ENCODE measurements at regions not wholly inside any gene's neighbourhood (a gene's known extent, or its start where the extent isn't known, plus 50 kb on each side); places are given as distances from the start of the nearest gene placed in this dataset.

DNA sequence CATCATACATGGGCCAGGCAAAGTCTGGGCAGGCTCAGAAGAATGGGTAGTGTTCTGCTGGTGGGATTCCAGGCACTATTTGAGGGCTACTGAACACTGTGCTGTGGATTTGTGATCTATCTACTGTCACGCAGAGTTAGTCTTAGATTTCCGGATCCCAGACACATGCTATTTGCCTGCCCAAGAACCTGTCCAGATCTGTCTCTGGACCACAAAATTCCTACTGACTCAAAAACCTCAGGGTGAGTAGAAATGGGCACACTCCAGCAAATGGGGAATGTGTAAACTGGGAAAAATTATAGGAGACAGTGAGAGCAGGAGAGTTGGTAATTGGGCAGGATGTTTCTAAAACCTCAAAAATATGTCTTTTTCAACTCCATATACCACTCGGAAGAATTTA lies 129.9 kb downstream of the GALC start:
- no peak for TF ChIP-seq TCF7L2 (IDR thresholded peaks at IDR 0.05; ENCODE audit: low read depth, low read length)
- no peak for TF ChIP-seq SIN3A (IDR thresholded peaks at IDR 0.05; ENCODE audit: borderline replicate concordance, insufficient read depth, low read depth, low read length)
- TF ChIP-seq, protein P1, sequence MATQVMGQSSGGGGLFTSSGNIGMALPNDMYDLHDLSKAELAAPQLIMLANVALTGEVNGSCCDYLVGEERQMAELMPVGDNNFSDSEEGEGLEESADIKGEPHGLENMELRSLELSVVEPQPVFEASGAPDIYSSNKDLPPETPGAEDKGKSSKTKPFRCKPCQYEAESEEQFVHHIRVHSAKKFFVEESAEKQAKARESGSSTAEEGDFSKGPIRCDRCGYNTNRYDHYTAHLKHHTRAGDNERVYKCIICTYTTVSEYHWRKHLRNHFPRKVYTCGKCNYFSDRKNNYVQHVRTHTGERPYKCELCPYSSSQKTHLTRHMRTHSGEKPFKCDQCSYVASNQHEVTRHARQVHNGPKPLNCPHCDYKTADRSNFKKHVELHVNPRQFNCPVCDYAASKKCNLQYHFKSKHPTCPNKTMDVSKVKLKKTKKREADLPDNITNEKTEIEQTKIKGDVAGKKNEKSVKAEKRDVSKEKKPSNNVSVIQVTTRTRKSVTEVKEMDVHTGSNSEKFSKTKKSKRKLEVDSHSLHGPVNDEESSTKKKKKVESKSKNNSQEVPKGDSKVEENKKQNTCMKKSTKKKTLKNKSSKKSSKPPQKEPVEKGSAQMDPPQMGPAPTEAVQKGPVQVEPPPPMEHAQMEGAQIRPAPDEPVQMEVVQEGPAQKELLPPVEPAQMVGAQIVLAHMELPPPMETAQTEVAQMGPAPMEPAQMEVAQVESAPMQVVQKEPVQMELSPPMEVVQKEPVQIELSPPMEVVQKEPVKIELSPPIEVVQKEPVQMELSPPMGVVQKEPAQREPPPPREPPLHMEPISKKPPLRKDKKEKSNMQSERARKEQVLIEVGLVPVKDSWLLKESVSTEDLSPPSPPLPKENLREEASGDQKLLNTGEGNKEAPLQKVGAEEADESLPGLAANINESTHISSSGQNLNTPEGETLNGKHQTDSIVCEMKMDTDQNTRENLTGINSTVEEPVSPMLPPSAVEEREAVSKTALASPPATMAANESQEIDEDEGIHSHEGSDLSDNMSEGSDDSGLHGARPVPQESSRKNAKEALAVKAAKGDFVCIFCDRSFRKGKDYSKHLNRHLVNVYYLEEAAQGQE (IDR thresholded peaks at IDR 0.05; ENCODE audit: insufficient read depth in 1 of 2, low read depth in 2 of 2, low read length in 1 of 2), result no peak
- no peak for TF ChIP-seq POLR2AphosphoS5 (IDR thresholded peaks at IDR 0.05; ENCODE audit: low read depth, low read length)
- TF ChIP-seq, protein P2, sequence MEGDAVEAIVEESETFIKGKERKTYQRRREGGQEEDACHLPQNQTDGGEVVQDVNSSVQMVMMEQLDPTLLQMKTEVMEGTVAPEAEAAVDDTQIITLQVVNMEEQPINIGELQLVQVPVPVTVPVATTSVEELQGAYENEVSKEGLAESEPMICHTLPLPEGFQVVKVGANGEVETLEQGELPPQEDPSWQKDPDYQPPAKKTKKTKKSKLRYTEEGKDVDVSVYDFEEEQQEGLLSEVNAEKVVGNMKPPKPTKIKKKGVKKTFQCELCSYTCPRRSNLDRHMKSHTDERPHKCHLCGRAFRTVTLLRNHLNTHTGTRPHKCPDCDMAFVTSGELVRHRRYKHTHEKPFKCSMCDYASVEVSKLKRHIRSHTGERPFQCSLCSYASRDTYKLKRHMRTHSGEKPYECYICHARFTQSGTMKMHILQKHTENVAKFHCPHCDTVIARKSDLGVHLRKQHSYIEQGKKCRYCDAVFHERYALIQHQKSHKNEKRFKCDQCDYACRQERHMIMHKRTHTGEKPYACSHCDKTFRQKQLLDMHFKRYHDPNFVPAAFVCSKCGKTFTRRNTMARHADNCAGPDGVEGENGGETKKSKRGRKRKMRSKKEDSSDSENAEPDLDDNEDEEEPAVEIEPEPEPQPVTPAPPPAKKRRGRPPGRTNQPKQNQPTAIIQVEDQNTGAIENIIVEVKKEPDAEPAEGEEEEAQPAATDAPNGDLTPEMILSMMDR (IDR thresholded peaks at IDR 0.05), result no peak
- ATAC-seq (no peak), DNase-seq (ENCODE audit: low read depth, low spot score) (no peak)
- no peak overlapping the region for H3K4me3 ChIP-seq (ENCODE audit: low read depth in 2 of 2, low read length in 2 of 2)
- in situ Hi-C loops (cut with HindIII; ENCODE audit: low pct_unique_long_range_greater_than_20kb, low sequenced_read_pairs) (no loop called here), intact Hi-C loops (cut with micrococcal nuclease; ENCODE audit: unreplicated experiment) (no loop called here)
- no peaks in the 10 kb centered on the region for H3K36me3 ChIP-seq (ENCODE audit: control insufficient read depth, insufficient read depth, low read length)
- H3K9me3 ChIP-seq (ENCODE audit: control insufficient read depth, insufficient read depth, low read depth, low read length), result no peaks in the 10 kb centered on the region
- BruUV-seq (replicated peaks), result no TSS peak
- no peak overlapping the region for H3K27ac ChIP-seq (ENCODE audit: low read length)
- H3K4me1 ChIP-seq (ENCODE audit: control insufficient read depth, insufficient read depth, low read length), result no peaks in the 10 kb centered on the region
- H3K27me3 ChIP-seq (ENCODE audit: control insufficient read depth, insufficient read depth, low read length), result no peaks in the 10 kb centered on the region
- POLR2A ChIA-PET, result no interaction called here
- CTCF ChIA-PET, result no interaction called here

DNA sequence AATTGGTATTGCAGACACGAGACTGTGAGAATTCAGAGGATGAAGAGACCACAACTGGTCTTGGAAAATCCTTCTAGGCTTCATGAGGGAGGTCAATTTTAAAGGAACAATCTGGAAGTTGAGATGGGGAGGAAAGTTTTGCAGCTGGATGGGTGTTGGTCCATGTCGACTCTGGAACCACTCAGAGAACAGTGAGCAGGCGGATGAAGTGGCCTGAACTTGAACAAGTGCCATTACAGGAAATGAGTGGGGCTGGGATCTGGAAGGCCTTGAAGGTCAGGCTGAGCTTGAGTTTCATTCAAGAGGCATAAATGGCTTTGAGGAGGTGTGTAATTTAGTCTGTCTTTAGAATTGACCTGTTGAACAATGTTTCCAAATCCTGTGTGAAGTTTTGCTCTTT lies 140.9 kb downstream of the GALC start:
- no peak for ATAC-seq
- no peak for DNase-seq (ENCODE audit: low read depth, low spot score)
- intact Hi-C loops (cut with micrococcal nuclease; ENCODE audit: unreplicated experiment) (no loop called here), in situ Hi-C loops (cut with HindIII; ENCODE audit: low pct_unique_long_range_greater_than_20kb, low sequenced_read_pairs) (no loop called here)
- no TSS peak for BruUV-seq (replicated peaks)
- CTCF ChIA-PET, result no interaction called here
- Histone ChIP-seq H3K27ac (ENCODE audit: low read length) (no peak overlapping the region), H3K36me3 (ENCODE audit: control insufficient read depth, insufficient read depth, low read length) (no peaks in the 10 kb centered on the region), H3K4me3 (ENCODE audit: low read depth in 2 of 2, low read length in 2 of 2) (no peak overlapping the region), H3K4me1 (ENCODE audit: control insufficient read depth, insufficient read depth, low read length) (no peaks in the 10 kb centered on the region), H3K9me3 (ENCODE audit: control insufficient read depth, insufficient read depth, low read depth, low read length) (no peaks in the 10 kb centered on the region), H3K27me3 (ENCODE audit: control insufficient read depth, insufficient read depth, low read length) (no peaks in the 10 kb centered on the region)
- POLR2A ChIA-PET, result no interaction called here
- no peak for TF ChIP-seq SIN3A (IDR thresholded peaks at IDR 0.05; ENCODE audit: borderline replicate concordance, insufficient read depth, low read depth, low read length)
- no peak for TF ChIP-seq POLR2AphosphoS5 (IDR thresholded peaks at IDR 0.05; ENCODE audit: low read depth, low read length)
- TF ChIP-seq, protein P1 (IDR thresholded peaks at IDR 0.05; ENCODE audit: insufficient read depth in 1 of 2, low read depth in 2 of 2, low read length in 1 of 2), result no peak
- TF ChIP-seq, protein P2 (IDR thresholded peaks at IDR 0.05), result no peak
- TF ChIP-seq TCF7L2 (IDR thresholded peaks at IDR 0.05; ENCODE audit: low read depth, low read length), result no peak

Measured in Panc1 (cell line).